ENCODE measurements at regions not wholly inside any gene's neighbourhood (a gene's known extent, or its start where the extent isn't known, plus 50 kb on each side); places are given as distances from the start of the nearest gene placed in this dataset.
"Not testable (repeated sequence)": the region's sequence is repeated elsewhere in the genome, so short reads cannot be mapped to it uniquely, and the experiment has no call there.

DNA sequence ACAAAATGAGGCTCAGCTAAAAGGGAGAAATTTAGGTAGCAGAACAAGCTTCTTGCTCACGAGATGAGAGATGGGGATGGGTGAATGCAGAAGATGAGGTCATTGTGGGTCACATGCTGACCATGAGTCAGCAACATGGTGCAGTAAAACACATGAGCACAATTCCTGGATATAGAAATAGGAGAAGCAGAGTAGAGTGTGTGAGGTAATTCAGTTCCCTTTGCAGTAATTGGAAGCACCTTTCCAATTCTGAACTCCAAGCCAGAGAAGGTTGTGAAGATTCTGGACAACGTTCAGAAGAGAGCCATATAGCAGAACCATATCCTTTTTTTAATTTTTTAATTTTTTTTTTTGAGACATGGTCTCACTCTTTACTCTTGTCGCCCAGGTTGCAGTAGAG lies 62.0 kb upstream of the LMNTD1 start:
- Mint-ChIP-seq H3K4me3 (no peak overlapping the region), H3K9me3 (peaks cover 2% of the 10 kb centered on the region), H3K27ac (no peak overlapping the region), H3K27me3 (peaks cover 12% of the 10 kb centered on the region), H3K36me3 (no peaks in the 10 kb centered on the region), H3K4me1 (no peaks in the 10 kb centered on the region)
- no peak for ATAC-seq

DNA sequence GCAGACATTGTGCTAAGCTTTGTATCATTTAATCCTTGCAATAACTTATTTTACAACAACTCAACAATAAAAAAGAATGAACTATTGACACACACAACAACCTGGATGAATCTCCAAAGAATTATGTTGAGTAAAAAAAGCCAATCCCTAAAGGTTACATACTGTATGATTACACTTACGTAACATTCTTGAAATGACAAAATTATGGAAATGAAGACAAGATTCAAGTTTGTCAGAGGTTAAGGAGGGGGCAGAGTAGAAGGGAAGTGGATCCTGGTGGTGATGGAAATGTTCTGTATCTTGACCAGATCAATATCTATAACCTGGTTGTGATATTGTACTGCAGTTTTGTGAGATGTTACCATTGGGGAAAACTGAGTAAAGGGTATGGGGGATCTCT lies 63.2 kb upstream of the LMNTD1 start:
- H3K27ac Mint-ChIP-seq: no peak overlapping the region

DNA sequence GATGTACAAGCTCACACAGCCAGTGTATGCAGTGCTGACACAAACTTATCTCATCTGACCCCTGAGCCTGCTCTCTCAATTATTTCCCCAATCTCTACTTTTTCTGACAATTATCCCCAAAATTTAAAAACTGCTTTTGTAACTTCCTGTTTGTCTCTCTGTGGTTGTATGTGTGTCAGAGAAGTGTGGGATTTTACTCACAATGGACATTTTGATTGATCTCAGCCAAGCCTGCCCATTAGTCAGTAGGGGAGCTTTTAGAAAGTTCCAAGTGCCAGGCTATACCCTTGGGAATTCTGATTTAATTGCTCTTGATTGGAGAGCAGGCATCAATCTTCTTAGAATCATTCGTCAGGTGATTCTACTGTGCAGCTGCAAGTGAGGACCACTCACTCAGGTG lies 64.9 kb upstream of the LMNTD1 start:
- no peaks in the 10 kb centered on the region for H3K36me3 Mint-ChIP-seq
- H3K4me1 Mint-ChIP-seq: no peaks in the 10 kb centered on the region
- no peaks in the 10 kb centered on the region for H3K27me3 Mint-ChIP-seq
- ATAC-seq: no peak
- no peak overlapping the region for H3K4me3 Mint-ChIP-seq
- H3K9me3 Mint-ChIP-seq: no peaks in the 10 kb centered on the region
- H3K27ac Mint-ChIP-seq: no peak overlapping the region

More for the DNA sequence above, 63.2 kb upstream of the LMNTD1 start:
- ATAC-seq: no peak
- no peaks in the 10 kb centered on the region for H3K36me3 Mint-ChIP-seq
- H3K9me3 Mint-ChIP-seq: no peaks in the 10 kb centered on the region
- no peak overlapping the region for H3K4me3 Mint-ChIP-seq
- H3K27me3 Mint-ChIP-seq: peaks cover under 1% of the 10 kb centered on the region
- no peaks in the 10 kb centered on the region for H3K4me1 Mint-ChIP-seq

- Mint-ChIP-seq H3K9me3 (no peaks in the 10 kb centered on the region), H3K27me3 (no peaks in the 10 kb centered on the region), H3K36me3 (no peaks in the 10 kb centered on the region)
Measured at GRCh38 chr12:25623816-25624215, 70.7 kb upstream of the LMNTD1 start.

DNA sequence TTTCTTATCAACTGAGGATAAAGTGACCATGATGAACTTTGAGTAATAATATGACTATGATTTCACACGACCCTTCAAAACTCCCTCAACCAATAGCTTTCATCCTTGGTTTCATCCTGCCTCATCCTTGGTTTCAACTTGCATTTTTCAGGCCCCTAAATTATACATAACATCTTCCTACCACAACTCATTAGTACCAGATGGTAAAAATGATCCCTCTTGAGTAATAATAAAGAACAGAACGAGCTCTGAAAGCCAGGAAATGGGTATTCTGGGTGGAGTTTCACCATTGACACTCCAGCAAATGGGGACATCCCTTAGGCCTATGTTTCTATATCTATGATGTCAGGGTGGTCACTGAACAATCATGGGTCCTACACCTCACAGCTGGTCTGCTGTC lies 72.1 kb upstream of the LMNTD1 start:
- H3K4me3 Mint-ChIP-seq: no peak overlapping the region
- no peak for ATAC-seq
- H3K36me3 Mint-ChIP-seq: no peaks in the 10 kb centered on the region
- H3K27me3 Mint-ChIP-seq: peaks cover 10% of the 10 kb centered on the region
- H3K9me3 Mint-ChIP-seq: no peaks in the 10 kb centered on the region
- H3K4me1 Mint-ChIP-seq: no peaks in the 10 kb centered on the region
- no peak overlapping the region for H3K27ac Mint-ChIP-seq

More at GRCh38 chr12:25623816-25624215, 70.7 kb upstream of the LMNTD1 start:
- no peak overlapping the region for H3K4me3 Mint-ChIP-seq
- no peaks in the 10 kb centered on the region for H3K4me1 Mint-ChIP-seq
- ATAC-seq: no peak
- no peak overlapping the region for H3K27ac Mint-ChIP-seq

DNA sequence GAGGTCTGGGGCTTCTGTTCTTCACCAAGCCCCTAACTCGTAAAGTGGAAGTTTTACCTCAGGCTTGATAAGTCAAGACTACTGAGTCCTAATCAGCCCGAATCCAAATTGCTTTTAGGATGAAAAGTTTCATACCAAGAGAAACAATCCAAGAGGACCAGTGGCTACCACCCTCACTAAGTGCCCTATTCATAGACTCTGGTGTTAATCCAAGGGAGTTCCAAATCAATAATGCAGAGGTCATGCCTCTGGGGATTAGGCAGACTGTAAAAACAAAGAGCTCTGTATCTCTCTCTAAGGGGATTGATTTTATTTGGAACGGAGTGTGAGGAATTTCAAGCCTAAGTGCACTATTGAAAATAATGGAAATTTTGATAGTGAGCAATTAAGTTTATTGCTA lies 76.3 kb upstream of the LMNTD1 start:
- no peak for ATAC-seq
- H3K36me3 Mint-ChIP-seq: no peaks in the 10 kb centered on the region
- H3K4me3 Mint-ChIP-seq: no peak overlapping the region
- H3K9me3 Mint-ChIP-seq: no peaks in the 10 kb centered on the region
- peaks cover 5% of the 10 kb centered on the region for H3K4me1 Mint-ChIP-seq
- no peak overlapping the region for H3K27ac Mint-ChIP-seq
- H3K27me3 Mint-ChIP-seq: peaks cover 52% of the 10 kb centered on the region

DNA sequence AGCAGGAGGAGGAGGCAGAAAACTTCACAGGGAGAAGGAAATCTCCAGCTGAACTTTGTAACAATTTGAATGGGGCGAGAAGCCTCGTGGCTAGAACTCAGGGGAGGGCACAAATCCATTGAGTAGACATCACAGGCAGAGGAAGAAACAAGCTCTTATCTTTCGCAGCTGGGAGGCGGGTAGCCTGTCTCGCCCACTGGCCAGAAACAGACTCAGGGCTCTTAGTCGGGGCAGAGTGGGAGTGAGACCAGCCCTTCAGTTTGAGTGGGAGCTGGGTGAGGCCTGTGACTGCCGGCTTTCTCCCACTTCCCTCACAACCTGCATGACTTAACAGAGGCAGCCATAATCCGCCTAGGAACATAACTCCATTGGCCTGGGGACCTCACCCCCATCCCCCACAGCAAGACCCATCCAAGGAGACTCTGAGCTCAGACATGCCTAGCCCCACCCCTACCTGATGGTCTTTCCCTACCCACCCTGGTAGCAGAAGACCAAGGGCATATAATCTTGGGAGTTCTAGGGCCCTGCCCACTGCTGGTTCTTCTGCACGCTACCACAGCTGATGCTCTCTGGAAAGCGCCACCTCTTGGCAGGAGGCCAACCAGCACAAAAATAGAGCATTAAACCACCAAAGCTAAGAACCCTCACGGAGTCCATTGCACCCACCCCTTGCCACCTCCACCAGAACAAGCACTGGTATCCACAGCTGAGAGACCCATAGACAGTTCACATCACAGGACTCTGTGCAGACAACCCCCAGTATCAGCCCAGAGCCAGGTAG lies 77.8 kb upstream of the LMNTD1 start:
- H3K36me3 Mint-ChIP-seq, H3K4me3 Mint-ChIP-seq, H3K4me1 Mint-ChIP-seq, H3K9me3 Mint-ChIP-seq, H3K27ac Mint-ChIP-seq, ATAC-seq: not testable (repeated sequence)
- H3K27me3 Mint-ChIP-seq: peaks cover 52% of the 10 kb centered on the region

GRCh38 chr12:25633149-25633548 lies 80.1 kb upstream of the LMNTD1 start:
- ATAC-seq, H3K27ac Mint-ChIP-seq, H3K36me3 Mint-ChIP-seq, H3K4me3 Mint-ChIP-seq, H3K4me1 Mint-ChIP-seq: not testable (repeated sequence)
- peaks cover 52% of the 10 kb centered on the region for H3K27me3 Mint-ChIP-seq
- H3K9me3 Mint-ChIP-seq: peaks cover 11% of the 10 kb centered on the region

GRCh38 chr12:25637752-25638151 lies 84.7 kb upstream of the LMNTD1 start:
- no peak for ATAC-seq
- Mint-ChIP-seq H3K4me1 (peaks cover 5% of the 10 kb centered on the region), H3K27ac (no peak overlapping the region), H3K36me3 (no peaks in the 10 kb centered on the region), H3K4me3 (no peak overlapping the region), H3K9me3 (peaks cover 14% of the 10 kb centered on the region), H3K27me3 (peaks cover 15% of the 10 kb centered on the region)

DNA sequence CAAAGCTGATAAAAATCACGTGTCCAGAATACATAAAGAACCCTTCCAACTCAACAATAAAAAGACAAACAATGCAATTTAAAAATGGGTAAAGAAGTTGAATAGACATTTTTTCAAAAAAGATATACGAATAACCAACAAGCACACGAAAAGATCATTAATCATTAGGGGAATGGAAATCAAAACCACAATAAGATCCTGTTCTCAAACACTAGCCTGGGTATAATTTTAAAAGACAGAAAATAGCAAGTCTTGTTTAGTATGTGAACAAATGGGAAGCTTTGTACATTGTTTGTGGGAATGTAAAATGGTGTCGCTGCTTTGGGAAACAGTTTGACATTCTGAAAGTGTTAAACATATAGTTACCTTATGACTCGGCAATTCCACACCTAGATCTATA lies 86.3 kb upstream of the LMNTD1 start:
- H3K9me3 Mint-ChIP-seq: peaks cover 14% of the 10 kb centered on the region
- no peak overlapping the region for H3K4me3 Mint-ChIP-seq
- H3K27me3 Mint-ChIP-seq: no peaks in the 10 kb centered on the region
- H3K36me3 Mint-ChIP-seq: no peaks in the 10 kb centered on the region
- no peak overlapping the region for H3K27ac Mint-ChIP-seq
- no peaks in the 10 kb centered on the region for H3K4me1 Mint-ChIP-seq
- no peak for ATAC-seq

- peaks cover under 1% of the 10 kb centered on the region for H3K9me3 Mint-ChIP-seq
- H3K27me3 Mint-ChIP-seq: no peaks in the 10 kb centered on the region
- H3K4me3 Mint-ChIP-seq: no peak overlapping the region
- no peaks in the 10 kb centered on the region for H3K36me3 Mint-ChIP-seq
- H3K4me1 Mint-ChIP-seq: no peaks in the 10 kb centered on the region
- no peak overlapping the region for H3K27ac Mint-ChIP-seq
- ATAC-seq: no peak
Measured at GRCh38 chr12:25644979-25645378, 91.9 kb upstream of the LMNTD1 start.

DNA sequence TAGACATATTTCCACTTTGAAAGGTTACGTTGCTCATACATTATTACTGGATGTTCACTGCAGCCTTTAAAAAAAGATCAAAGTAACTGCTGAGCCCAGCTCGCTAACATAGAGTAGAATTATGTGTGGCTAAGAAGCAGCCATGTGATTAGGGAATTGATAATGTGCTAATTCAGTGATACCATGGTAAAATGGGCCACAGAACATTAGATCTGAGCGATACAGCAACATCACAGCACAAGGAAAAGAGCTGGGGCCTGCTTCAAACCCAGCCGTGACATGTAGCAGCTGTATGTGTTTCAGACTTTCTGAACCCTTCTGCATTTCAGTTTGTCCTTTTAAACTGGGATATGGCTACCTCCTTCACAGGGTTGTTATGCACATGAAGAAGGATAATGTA lies 92.3 kb upstream of the LMNTD1 start:
- no peak for ATAC-seq
- H3K4me3 Mint-ChIP-seq: no peak overlapping the region

GRCh38 chr12:25651931-25652330 lies 98.8 kb upstream of the LMNTD1 start:
- ATAC-seq: no peak
- Mint-ChIP-seq H3K27ac (no peak overlapping the region), H3K9me3 (no peaks in the 10 kb centered on the region), H3K36me3 (no peaks in the 10 kb centered on the region), H3K27me3 (peaks cover 9% of the 10 kb centered on the region), H3K4me1 (no peaks in the 10 kb centered on the region), H3K4me3 (no peak overlapping the region)

More for the DNA sequence above, 92.3 kb upstream of the LMNTD1 start:
- H3K4me1 Mint-ChIP-seq: no peaks in the 10 kb centered on the region
- no peaks in the 10 kb centered on the region for H3K27me3 Mint-ChIP-seq
- no peaks in the 10 kb centered on the region for H3K36me3 Mint-ChIP-seq
- no peaks in the 10 kb centered on the region for H3K9me3 Mint-ChIP-seq
- H3K27ac Mint-ChIP-seq: no peak overlapping the region

- Mint-ChIP-seq H3K27me3 (peaks cover 9% of the 10 kb centered on the region), H3K9me3 (no peaks in the 10 kb centered on the region), H3K27ac (no peak overlapping the region), H3K4me3 (no peak overlapping the region), H3K36me3 (no peaks in the 10 kb centered on the region), H3K4me1 (no peaks in the 10 kb centered on the region)
- no peak for ATAC-seq
Measured at GRCh38 chr12:25652371-25652770, 99.3 kb upstream of the LMNTD1 start.

DNA sequence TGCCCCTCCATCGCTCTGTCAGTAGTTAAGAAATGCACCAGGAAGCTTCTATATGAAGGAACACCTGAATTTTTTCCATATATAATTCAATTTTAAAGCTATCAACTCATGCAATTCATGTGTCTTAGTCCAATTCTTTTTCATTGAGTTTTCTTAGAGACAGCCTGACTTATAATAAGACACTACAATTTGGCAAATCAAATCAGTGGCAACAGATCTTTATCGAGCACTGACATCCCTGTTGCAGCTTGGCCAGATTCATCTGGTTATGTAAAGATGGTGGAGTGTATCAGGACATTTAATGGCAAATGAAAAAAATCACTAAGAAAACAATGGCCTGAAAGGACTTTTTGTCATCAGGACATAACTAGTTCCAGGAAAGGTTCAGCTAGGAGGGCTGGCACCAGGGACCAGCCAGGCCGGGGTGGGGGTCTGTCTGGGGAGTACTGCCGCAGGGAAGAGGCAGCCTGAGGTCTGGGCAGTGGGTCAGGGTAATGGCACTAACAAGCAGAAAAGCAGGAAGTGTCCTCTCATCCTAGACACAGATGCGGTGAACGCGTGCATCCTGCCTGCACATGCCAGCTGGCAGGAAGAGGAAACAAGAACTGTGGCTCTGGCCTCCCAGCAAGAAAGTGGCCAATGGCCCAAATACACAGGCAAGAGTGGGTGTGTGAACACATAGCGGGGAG lies 100.5 kb upstream of the LMNTD1 start:
- H3K9me3 Mint-ChIP-seq: no peaks in the 10 kb centered on the region
- H3K27ac Mint-ChIP-seq: no peak overlapping the region
- no peaks in the 10 kb centered on the region for H3K4me1 Mint-ChIP-seq
- ATAC-seq: peak; percentile 29
- H3K27me3 Mint-ChIP-seq: peaks cover 9% of the 10 kb centered on the region
- no peak overlapping the region for H3K4me3 Mint-ChIP-seq
- H3K36me3 Mint-ChIP-seq: no peaks in the 10 kb centered on the region

- Mint-ChIP-seq H3K27me3 (peaks cover 9% of the 10 kb centered on the region), H3K36me3 (no peaks in the 10 kb centered on the region), H3K27ac (no peak overlapping the region), H3K4me1 (no peaks in the 10 kb centered on the region), H3K9me3 (no peaks in the 10 kb centered on the region), H3K4me3 (no peak overlapping the region)
- peak; percentile 17 for ATAC-seq
Measured at GRCh38 chr12:25655702-25656101, 102.6 kb upstream of the LMNTD1 start.

Measured in stimulated activated memory B cell treated with anti-CD40 and anti-IgM and Interleukin-4, amounts not matched to agents 10 μg/mL and 1 μg/mL and 100 μg/mL, for 72 hours (primary cell).